ENCODE measurements at regions not wholly inside any gene's neighbourhood (a gene's known extent, or its start where the extent isn't known, plus 50 kb on each side); places are given as distances from the start of the nearest gene placed in this dataset.

DNA sequence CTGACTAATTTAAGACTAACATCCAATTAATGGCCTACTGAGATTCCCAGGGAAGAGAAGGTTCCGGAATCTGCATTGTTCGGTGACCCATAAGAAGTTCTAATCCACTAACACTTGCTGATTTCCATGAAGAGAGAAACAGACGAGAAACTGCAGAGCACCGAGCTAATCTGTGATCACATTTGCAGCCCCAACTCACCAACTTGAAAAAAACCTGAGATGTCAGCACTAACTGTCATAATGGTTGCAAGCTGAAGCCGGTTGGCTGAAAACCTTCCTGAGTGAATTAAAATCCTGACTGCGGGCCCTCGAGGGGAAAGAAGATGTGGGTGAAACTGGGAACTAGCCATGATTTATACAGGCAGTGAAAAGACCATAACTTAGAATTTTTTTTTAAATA is 204.8 kb upstream of the IGF1R start:
- Mint-ChIP-seq H3K36me3 (peaks cover 18% of the 10 kb centered on the region), H3K27me3 (ENCODE audit: low read depth) (peaks cover 9% of the 10 kb centered on the region), H3K9me3 (peaks cover 23% of the 10 kb centered on the region), H3K4me1 (peaks cover 16% of the 10 kb centered on the region), H3K4me3 (no peak overlapping the region), H3K27ac (no peak overlapping the region)
- ATAC-seq, result no peak
- DNase-seq (ENCODE audit: low spot score), result no peak
- POLR2A ChIA-PET, result no interaction called here
- CTCF ChIA-PET, result interaction anchor here (0.7 to 2.0 kb wide), 9 partner anchors 15 to 633 kb away, joined by 3 to 8 read pairs (median 4); no protein-coding TSS in a partner anchor
- TF ChIP-seq, protein P1, sequence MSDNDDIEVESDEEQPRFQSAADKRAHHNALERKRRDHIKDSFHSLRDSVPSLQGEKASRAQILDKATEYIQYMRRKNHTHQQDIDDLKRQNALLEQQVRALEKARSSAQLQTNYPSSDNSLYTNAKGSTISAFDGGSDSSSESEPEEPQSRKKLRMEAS (CRISPR knock-in tag; IDR thresholded peaks at IDR 0.05), result no peak
- TF ChIP-seq, protein P2, sequence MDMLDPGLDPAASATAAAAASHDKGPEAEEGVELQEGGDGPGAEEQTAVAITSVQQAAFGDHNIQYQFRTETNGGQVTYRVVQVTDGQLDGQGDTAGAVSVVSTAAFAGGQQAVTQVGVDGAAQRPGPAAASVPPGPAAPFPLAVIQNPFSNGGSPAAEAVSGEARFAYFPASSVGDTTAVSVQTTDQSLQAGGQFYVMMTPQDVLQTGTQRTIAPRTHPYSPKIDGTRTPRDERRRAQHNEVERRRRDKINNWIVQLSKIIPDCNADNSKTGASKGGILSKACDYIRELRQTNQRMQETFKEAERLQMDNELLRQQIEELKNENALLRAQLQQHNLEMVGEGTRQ (CRISPR knock-in tag; IDR thresholded peaks at IDR 0.05), result no peak
- TF ChIP-seq ZNF423 (CRISPR knock-in tag; IDR thresholded peaks at IDR 0.05) (no peak), SOX15 (CRISPR knock-in tag; IDR thresholded peaks at IDR 0.05) (no peak), ETV6 (CRISPR knock-in tag; IDR thresholded peaks at IDR 0.05) (no peak), ESRRA (CRISPR knock-in tag; IDR thresholded peaks at IDR 0.05; ENCODE audit: borderline replicate concordance) (no peak)
- TF ChIP-seq, protein P3, sequence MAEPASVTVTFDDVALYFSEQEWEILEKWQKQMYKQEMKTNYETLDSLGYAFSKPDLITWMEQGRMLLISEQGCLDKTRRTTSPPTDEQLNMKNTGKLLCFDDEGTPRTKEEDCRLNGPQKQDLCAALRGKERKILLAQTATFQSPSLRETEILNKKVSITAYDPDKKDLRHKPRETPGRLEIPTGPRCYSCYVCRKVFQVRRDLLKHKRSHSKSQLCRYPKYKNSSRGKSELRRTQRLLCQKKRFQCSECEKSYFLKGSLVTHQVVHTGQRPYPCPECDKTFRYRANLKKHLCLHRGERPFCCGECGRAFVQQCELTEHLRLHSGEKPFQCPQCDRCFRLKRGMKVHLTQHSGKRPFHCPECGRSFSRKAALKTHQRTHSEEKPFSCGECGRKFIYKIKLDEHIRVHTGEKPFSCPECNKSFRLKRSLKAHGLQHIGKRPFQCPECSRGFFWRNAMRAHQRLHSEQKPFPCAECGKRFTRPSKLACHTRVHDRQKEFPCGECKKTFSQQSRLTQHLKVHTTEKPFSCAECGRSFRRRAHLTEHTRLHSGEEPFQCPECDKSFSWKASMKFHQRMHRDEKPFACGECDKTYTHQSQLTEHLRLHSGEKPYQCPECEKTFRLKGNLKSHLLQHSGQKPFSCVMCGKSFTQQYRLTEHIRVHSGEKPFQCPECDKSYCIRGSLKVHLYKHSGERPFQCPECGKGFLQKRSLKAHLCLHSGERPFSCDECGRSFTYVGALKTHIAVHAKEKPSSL (CRISPR knock-in tag; conservative IDR thresholded peaks at IDR 0.05), result no peak

DNA sequence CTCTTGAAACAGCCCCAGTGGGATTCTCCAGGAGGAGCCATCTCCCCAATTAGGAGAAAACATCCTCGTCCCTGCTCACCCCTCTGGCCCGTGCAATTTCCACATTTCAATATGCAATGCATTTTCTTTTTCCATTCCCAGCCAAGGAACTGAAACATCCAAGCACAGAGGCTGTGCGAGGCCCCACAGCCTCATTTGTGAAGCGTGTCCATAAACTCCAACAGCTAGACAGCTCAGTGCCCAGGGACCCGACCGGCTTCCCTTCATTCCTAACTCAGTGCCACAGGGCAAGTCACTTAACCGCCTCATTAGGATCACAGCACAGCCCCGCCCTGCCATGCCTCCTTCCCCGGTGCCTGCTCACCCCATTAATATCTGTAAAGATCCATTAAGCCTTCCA is 204.2 kb upstream of the IGF1R start:
- ATAC-seq, result no peak
- peaks cover 18% of the 10 kb centered on the region for H3K36me3 Mint-ChIP-seq

More for the DNA sequence above, 204.2 kb upstream of the IGF1R start:
- H3K27me3 Mint-ChIP-seq (ENCODE audit: low read depth), result peaks cover 9% of the 10 kb centered on the region
- peaks cover 16% of the 10 kb centered on the region for H3K4me1 Mint-ChIP-seq
- no peak for DNase-seq (ENCODE audit: low spot score)
- H3K4me3 Mint-ChIP-seq, result no peak overlapping the region
- peak overlapping the region; percentile 21; the same call in 1 of the 2 replicates for H3K27ac Mint-ChIP-seq
- ChIA-PET POLR2A (no interaction called here), CTCF (interaction anchor here (0.7 to 2.0 kb wide), 8 partner anchors 15 to 632 kb away, joined by 3 to 8 read pairs (median 4); no protein-coding TSS in a partner anchor)
- H3K9me3 Mint-ChIP-seq, result peaks cover 29% of the 10 kb centered on the region
- TF ChIP-seq MXD4 (CRISPR knock-in tag; IDR thresholded peaks at IDR 0.05; ENCODE audit: borderline replicate concordance) (no peak), ZNF219 (CRISPR knock-in tag; IDR thresholded peaks at IDR 0.05; ENCODE audit: borderline replicate concordance) (no peak), ZBTB21 (CRISPR knock-in tag; IDR thresholded peaks at IDR 0.05; ENCODE audit: borderline replicate concordance) (no peak), TP53 (CRISPR knock-in tag; IDR thresholded peaks at IDR 0.05) (no peak), ZNF263 (CRISPR knock-in tag; IDR thresholded peaks at IDR 0.05; ENCODE audit: low read depth) (no peak), TEAD1 (CRISPR knock-in tag; IDR thresholded peaks at IDR 0.05) (no peak), ELF4 (CRISPR knock-in tag; IDR thresholded peaks at IDR 0.05; ENCODE audit: low read depth) (no peak), NR1H2 (CRISPR knock-in tag; IDR thresholded peaks at IDR 0.05) (no peak), ZNF416 (CRISPR knock-in tag; IDR thresholded peaks at IDR 0.05) (no peak), KAT7 (CRISPR knock-in tag; IDR thresholded peaks at IDR 0.05; ENCODE audit: borderline replicate concordance) (no peak)
- TF ChIP-seq, protein P4, sequence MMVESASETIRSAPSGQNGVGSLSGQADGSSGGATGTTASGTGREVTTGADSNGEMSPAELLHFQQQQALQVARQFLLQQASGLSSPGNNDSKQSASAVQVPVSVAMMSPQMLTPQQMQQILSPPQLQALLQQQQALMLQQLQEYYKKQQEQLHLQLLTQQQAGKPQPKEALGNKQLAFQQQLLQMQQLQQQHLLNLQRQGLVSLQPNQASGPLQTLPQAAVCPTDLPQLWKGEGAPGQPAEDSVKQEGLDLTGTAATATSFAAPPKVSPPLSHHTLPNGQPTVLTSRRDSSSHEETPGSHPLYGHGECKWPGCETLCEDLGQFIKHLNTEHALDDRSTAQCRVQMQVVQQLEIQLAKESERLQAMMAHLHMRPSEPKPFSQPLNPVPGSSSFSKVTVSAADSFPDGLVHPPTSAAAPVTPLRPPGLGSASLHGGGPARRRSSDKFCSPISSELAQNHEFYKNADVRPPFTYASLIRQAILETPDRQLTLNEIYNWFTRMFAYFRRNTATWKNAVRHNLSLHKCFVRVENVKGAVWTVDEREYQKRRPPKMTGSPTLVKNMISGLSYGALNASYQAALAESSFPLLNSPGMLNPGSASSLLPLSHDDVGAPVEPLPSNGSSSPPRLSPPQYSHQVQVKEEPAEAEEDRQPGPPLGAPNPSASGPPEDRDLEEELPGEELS (CRISPR knock-in tag; IDR thresholded peaks at IDR 0.05), result no peak
- TF ChIP-seq, protein P5, sequence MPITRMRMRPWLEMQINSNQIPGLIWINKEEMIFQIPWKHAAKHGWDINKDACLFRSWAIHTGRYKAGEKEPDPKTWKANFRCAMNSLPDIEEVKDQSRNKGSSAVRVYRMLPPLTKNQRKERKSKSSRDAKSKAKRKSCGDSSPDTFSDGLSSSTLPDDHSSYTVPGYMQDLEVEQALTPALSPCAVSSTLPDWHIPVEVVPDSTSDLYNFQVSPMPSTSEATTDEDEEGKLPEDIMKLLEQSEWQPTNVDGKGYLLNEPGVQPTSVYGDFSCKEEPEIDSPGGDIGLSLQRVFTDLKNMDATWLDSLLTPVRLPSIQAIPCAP (CRISPR knock-in tag; IDR thresholded peaks at IDR 0.05), result no peak
- TF ChIP-seq, protein P6, sequence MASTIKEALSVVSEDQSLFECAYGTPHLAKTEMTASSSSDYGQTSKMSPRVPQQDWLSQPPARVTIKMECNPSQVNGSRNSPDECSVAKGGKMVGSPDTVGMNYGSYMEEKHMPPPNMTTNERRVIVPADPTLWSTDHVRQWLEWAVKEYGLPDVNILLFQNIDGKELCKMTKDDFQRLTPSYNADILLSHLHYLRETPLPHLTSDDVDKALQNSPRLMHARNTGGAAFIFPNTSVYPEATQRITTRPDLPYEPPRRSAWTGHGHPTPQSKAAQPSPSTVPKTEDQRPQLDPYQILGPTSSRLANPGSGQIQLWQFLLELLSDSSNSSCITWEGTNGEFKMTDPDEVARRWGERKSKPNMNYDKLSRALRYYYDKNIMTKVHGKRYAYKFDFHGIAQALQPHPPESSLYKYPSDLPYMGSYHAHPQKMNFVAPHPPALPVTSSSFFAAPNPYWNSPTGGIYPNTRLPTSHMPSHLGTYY (CRISPR knock-in tag; IDR thresholded peaks at IDR 0.05), result no peak

All from WTC11 (cell line).